ENCODE measurements at regions not wholly inside any gene's neighbourhood (a gene's known extent, or its start where the extent isn't known, plus 50 kb on each side); places are given as distances from the start of the nearest gene placed in this dataset.
"Not testable (repeated sequence)": the region's sequence is repeated elsewhere in the genome, so short reads cannot be mapped to it uniquely, and the experiment has no call there.

DNA sequence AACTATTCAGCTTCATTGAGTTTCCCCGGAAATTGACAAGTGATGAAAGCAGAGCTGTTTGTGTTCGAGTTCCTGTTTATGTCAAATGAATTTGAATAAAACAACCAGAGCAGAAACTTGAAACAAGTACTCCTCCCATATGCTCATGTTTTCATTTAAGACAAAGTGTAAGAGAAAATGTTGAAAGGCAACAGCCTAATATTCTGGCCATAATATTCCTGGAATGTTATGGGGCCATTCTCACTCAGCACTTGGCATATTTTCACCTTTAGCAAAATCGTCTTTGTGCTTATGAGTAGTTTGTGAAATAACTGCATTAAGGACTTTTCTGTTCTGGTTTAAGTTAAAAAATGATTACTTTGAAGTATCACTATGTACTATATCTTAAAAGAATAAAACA lies 276.0 kb upstream of the FAT1 start:
- no peaks in the 10 kb centered on the region for H3K27me3 ChIP-seq (replicated peaks)
- no peaks in the 10 kb centered on the region for H3K36me3 ChIP-seq
- no peak for DNase-seq (ENCODE audit: low read depth in 1 of 2, low spot score in 2 of 2)
- H3K4me1 ChIP-seq (replicated peaks), result 0 out of 2 replicates have a peak, but pooled peaks cover 4% of the 10 kb centered on the region
- no peak overlapping the region for H3K4me3 ChIP-seq
- no peak overlapping the region for H3K27ac ChIP-seq
- H3K9me3 ChIP-seq (replicated peaks), result no peaks in the 10 kb centered on the region

DNA sequence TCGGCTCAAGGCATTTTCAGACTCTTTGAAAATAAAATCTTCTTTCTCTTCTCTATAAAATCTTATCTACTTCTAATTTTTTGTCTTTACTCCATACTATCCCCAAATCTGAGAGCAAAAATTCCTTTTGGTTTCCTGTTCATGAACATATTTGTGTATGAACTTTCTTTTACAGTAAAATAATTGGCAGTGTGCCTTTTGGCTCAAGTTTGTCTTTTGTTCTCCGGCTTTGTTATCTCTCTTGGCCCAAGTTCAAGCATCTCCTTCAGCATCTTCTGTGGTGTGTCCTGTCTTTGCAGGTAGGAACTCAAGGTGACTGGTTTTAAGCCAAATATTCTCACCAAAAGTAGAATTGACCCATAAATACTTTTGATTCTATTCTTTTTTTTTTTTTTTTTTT lies 276.6 kb upstream of the FAT1 start:
- no peak overlapping the region for H3K27ac ChIP-seq
- peaks cover 4% of the 10 kb centered on the region; the same call in 1 of the 2 replicates for H3K4me1 ChIP-seq (replicated peaks)
- H3K4me3 ChIP-seq, result no peak overlapping the region
- H3K9me3 ChIP-seq (replicated peaks), result no peaks in the 10 kb centered on the region
- H3K27me3 ChIP-seq (replicated peaks), result no peaks in the 10 kb centered on the region
- H3K36me3 ChIP-seq, result no peaks in the 10 kb centered on the region
- no peak for DNase-seq (ENCODE audit: low read depth in 1 of 2, low spot score in 2 of 2)

DNA sequence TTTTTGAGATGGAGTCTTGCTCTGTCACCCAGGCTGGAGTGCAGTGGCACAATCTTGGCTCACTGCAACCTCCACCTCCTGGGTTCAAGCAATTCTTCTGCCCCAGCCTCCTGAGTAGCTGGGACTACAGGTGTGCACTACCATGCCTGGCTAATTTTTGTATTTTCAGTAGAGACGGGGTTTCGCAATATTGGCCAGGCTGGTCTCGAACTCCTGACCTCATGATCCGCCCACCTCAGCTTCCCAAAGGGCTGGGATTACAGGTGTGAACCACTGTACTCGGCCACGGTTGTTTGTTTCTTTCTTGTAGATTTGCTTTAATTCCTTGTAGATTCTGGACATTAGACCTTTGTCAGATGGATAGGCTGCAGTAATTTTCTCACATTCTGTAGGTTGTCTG lies 278.5 kb upstream of the FAT1 start:
- not testable (repeated sequence) for H3K9me3 ChIP-seq (replicated peaks); H3K27me3 ChIP-seq (replicated peaks); DNase-seq (ENCODE audit: low read depth in 1 of 2, low spot score in 2 of 2); H3K27ac ChIP-seq; H3K36me3 ChIP-seq; H3K4me3 ChIP-seq
- H3K4me1 ChIP-seq (replicated peaks), result peaks cover 16% of the 10 kb centered on the region

DNA sequence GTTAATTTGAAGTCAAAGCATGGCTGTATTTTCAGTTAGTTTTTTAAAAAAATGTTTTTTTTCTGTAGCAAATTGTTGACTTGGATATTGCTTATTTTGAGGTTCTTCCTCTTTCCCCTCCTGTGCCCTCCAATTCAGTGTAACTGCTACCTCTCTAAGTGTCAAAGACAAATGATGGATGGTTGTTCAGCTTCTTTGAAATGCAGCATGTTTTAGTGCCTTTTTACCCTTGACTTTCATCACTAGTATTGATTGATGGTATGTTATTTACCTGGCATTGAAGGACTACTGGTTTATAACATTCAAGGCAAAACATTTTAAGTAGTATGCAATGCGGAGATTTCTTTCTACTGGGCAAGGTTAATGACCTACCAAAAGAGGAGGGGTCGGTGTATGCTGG lies 281.0 kb upstream of the FAT1 start:
- Histone ChIP-seq H3K27me3 (replicated peaks) (no peaks in the 10 kb centered on the region), H3K4me3 (no peak overlapping the region), H3K4me1 (replicated peaks) (peaks cover 14% of the 10 kb centered on the region), H3K27ac (no peak overlapping the region), H3K9me3 (replicated peaks) (no peaks in the 10 kb centered on the region), H3K36me3 (no peaks in the 10 kb centered on the region)
- DNase-seq (ENCODE audit: low read depth in 1 of 2, low spot score in 2 of 2), result no peak

DNA sequence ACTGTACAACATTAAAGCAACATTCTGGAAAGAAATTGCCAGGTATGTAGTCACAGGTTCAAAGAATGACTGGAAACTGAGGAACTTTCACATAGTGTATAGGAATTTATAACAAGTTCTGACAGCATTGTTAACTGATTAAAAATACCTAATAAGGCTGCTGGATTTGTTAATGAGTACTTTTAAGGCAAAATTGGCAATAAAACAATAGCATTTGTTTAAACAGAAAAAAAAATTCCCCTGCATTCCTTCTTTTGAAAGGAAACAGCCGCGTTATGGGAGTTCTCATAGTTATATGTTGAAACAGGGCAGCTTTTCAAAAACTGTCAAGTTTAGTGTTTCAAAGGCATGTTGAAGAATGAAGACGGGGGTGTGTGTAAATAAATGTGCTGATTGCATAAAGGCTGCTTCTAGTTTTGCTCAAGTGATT lies 282.5 kb upstream of the FAT1 start:
- no peak overlapping the region for H3K4me3 ChIP-seq
- H3K27me3 ChIP-seq (replicated peaks), result no peaks in the 10 kb centered on the region
- DNase-seq (ENCODE audit: low read depth in 1 of 2, low spot score in 2 of 2), result peak in 1 of 2 experiments; percentile 56
- H3K36me3 ChIP-seq, result no peaks in the 10 kb centered on the region
- no peaks in the 10 kb centered on the region for H3K9me3 ChIP-seq (replicated peaks)
- H3K4me1 ChIP-seq (replicated peaks), result peaks cover 13% of the 10 kb centered on the region
- peak overlapping the region; percentile 3; the same call in 1 of the 2 replicates for H3K27ac ChIP-seq

DNA sequence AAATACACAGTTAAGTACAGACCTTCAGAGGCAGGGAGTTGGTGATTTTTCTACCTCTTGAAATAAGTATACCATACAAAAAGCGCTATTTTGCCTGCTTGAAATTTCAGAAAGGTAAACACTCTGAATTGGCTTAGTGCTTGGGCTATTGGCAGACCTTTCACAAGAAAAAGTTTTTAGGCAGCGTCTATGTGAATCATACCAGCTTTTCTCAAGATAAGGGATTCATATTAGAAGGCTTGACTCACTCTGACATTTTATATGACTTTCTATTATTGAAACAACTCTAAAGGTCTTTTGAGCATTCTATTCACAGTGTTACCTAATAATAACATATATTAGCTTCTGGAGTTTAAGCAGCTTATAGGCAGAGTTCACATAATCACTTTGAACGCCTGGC lies 286.4 kb upstream of the FAT1 start:
- Histone ChIP-seq H3K4me1 (replicated peaks) (peaks cover 13% of the 10 kb centered on the region), H3K36me3 (no peaks in the 10 kb centered on the region), H3K4me3 (no peak overlapping the region), H3K9me3 (replicated peaks) (no peaks in the 10 kb centered on the region), H3K27ac (no peak overlapping the region), H3K27me3 (replicated peaks) (no peaks in the 10 kb centered on the region)
- no peak for DNase-seq (ENCODE audit: low read depth in 1 of 2, low spot score in 2 of 2)

DNA sequence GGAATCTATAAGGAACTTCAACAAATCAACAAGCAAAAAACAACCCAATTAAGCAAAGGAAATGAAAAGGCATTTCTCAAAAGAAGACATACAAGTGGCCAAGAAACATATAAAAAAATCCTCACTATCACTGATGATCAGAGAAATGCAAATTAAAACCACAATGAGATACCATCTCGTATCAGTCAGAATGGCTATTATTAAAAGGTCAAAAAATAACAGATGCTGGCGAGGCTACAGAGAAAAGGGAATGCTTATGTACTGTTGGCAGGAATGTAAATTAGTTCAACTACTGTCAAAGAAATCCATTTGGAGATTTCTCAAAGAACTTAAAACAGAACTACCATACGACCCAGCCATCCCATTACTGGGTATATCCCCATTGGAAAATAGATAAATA lies 292.4 kb upstream of the FAT1 start:
- H3K27me3 ChIP-seq (replicated peaks), result no peaks in the 10 kb centered on the region
- H3K36me3 ChIP-seq, result no peaks in the 10 kb centered on the region
- no peaks in the 10 kb centered on the region for H3K4me1 ChIP-seq (replicated peaks)
- H3K9me3 ChIP-seq (replicated peaks), result no peaks in the 10 kb centered on the region
- H3K27ac ChIP-seq, result no peak overlapping the region
- H3K4me3 ChIP-seq, result no peak overlapping the region
- DNase-seq (ENCODE audit: low read depth in 1 of 2, low spot score in 2 of 2), result no peak

DNA sequence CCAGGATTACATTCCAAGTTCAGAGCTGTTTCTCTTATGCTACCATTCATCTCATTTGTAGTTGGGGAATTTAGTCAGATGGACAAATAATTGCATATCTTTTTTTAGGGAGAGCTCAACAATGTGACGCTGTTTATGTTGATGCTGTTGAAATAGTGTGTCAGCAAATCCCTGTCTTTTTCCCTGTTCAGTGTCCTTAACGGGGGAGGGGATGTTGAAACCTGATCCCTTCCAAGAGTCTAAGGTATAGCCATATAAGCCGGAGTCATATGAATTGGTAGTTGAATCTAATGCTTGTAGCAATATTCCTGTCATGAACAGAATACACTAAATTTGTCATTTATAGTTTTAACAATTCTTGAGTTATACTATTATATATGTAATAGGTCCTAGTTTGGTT lies 293.5 kb upstream of the FAT1 start:
- H3K36me3 ChIP-seq, result no peaks in the 10 kb centered on the region
- no peaks in the 10 kb centered on the region for H3K4me1 ChIP-seq (replicated peaks)
- no peak for DNase-seq (ENCODE audit: low read depth in 1 of 2, low spot score in 2 of 2)
- no peaks in the 10 kb centered on the region for H3K27me3 ChIP-seq (replicated peaks)
- H3K4me3 ChIP-seq, result no peak overlapping the region
- H3K27ac ChIP-seq, result no peak overlapping the region
- H3K9me3 ChIP-seq (replicated peaks), result no peaks in the 10 kb centered on the region

DNA sequence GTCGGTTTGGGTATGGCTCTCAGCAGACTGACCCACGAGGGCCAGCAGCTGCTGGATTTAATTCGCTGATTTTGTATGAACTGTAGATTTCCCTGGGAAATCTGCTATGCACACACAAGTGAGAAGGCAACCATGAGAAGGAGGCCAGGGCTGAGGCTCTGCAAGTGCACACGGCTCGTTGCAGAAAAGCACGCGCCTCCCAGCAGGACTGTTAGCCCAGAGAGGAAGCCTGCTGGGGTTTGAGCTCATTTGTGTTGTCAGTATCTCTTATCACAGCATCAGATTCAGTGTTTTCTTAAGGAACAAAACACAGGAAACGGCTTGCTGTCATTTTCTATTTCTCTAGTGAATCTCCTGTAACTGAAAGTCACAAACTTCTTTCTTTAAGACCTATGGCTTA lies 296.2 kb upstream of the FAT1 start:
- H3K4me1 ChIP-seq (replicated peaks), result no peaks in the 10 kb centered on the region
- no peaks in the 10 kb centered on the region for H3K9me3 ChIP-seq (replicated peaks)
- H3K4me3 ChIP-seq, result no peak overlapping the region
- no peaks in the 10 kb centered on the region for H3K36me3 ChIP-seq
- H3K27ac ChIP-seq, result no peak overlapping the region
- DNase-seq (ENCODE audit: low read depth in 1 of 2, low spot score in 2 of 2), result no peak
- H3K27me3 ChIP-seq (replicated peaks), result no peaks in the 10 kb centered on the region

DNA sequence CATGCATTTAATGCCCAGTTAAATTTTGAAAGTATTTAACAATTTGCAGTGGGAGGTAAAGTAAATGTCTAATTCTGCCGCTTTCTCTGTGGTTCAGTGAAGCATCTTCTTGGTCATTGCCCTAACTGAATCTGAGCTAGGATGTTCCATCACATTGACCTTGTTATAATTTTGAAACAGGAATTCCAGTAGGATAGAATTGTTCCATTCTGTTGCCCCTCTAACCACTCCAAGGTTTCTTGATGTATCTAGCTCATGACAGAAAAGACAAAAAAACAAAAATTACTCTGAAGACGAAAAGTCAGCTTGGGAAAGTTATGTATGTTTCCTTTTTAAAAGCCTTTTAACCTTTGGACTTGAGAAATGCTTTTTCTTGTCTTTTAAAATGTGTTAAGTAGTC lies 297.0 kb upstream of the FAT1 start:
- no peak for DNase-seq (ENCODE audit: low read depth in 1 of 2, low spot score in 2 of 2)
- no peaks in the 10 kb centered on the region for H3K9me3 ChIP-seq (replicated peaks)
- no peaks in the 10 kb centered on the region for H3K36me3 ChIP-seq
- H3K4me1 ChIP-seq (replicated peaks), result no peaks in the 10 kb centered on the region
- no peak overlapping the region for H3K4me3 ChIP-seq
- no peak overlapping the region for H3K27ac ChIP-seq
- no peaks in the 10 kb centered on the region for H3K27me3 ChIP-seq (replicated peaks)

DNA sequence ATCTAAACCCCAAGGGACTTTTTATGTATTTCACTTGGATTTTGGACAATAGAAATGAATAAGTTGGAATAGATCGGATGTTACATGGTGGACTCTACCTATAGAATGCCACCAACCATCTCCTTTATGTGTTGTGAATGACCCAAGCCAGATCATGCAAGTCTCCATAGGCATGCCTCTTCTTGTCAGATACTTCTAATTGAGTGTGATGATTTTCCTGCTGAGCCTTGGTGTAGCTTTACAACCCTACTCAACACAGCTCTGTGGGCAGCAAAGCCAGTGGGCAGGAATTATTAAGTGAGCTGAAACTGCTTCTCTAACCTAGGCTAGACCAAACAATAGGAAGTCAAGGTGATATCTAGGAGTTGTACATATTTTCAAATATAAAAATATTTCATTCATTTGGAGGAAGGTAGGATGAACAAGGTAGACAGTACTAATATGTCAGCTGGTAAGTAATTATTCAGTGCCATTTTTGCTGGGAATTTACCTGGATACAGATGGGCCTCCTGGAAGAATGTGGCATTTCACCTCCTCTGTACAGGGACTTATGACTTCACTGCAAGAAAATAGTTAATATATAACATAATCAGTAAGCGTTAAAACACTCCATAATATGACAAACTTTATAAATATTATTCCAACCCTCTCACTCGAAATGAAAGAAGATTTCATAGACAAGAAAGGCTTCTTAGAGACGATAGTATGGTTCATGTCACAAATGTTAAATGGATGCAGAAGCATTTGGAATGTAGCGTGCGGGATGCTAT lies 298.0 kb upstream of the FAT1 start:
- Histone ChIP-seq H3K4me1 (replicated peaks) (no peaks in the 10 kb centered on the region), H3K27me3 (replicated peaks) (no peaks in the 10 kb centered on the region), H3K27ac (no peak overlapping the region), H3K9me3 (replicated peaks) (no peaks in the 10 kb centered on the region), H3K4me3 (no peak overlapping the region), H3K36me3 (no peaks in the 10 kb centered on the region)
- DNase-seq (ENCODE audit: low read depth in 1 of 2, low spot score in 2 of 2), result no peak

DNA sequence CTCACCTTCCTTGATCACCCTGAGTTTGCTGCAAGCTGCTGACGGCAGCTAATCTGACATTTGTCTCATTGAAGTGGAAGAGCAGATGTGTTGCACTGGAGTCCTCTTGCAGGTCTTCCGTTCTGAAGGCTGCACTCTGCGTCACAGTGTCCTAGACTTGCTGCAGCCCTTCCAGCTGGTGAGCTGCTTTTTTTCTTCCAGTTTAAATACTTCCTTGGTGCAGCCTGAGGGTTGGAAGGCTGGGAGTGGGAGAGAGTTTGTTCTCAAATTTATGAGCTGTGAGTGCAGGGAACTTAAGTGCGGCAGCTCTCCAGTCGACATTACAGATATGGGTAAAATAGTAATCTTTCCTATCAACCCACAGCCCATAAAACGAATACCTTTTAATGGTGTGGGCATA lies 303.6 kb upstream of the FAT1 start:
- H3K27ac ChIP-seq, result no peak overlapping the region
- DNase-seq (ENCODE audit: low read depth in 1 of 2, low spot score in 2 of 2), result no peak
- H3K4me1 ChIP-seq (replicated peaks), result no peaks in the 10 kb centered on the region
- H3K9me3 ChIP-seq (replicated peaks), result no peaks in the 10 kb centered on the region
- no peaks in the 10 kb centered on the region for H3K27me3 ChIP-seq (replicated peaks)
- H3K36me3 ChIP-seq, result no peaks in the 10 kb centered on the region
- no peak overlapping the region for H3K4me3 ChIP-seq

DNA sequence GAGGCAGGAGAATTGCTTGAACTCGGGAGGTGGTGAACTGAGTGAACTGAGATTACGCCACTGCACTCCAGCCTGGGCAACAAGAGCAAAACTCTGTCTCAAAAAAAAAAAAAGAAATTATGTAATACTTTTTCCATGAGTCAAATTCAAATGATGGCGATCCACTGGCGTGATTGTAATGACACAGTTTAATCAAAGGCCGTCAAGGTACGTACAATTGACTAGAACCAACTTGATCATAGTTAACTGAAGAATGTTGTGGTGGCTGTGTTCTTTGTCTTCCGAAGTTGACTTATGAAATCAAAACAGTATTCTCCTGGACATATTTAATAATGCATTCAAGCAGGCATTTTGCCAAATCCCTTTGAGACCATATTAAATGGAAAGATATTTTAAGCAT lies 318.6 kb upstream of the FAT1 start:
- no peaks in the 10 kb centered on the region for H3K36me3 ChIP-seq
- no peaks in the 10 kb centered on the region for H3K27me3 ChIP-seq (replicated peaks)
- H3K27ac ChIP-seq, result no peak overlapping the region
- DNase-seq (ENCODE audit: low read depth in 1 of 2, low spot score in 2 of 2), result no peak
- no peaks in the 10 kb centered on the region for H3K9me3 ChIP-seq (replicated peaks)
- no peaks in the 10 kb centered on the region for H3K4me1 ChIP-seq (replicated peaks)
- no peak overlapping the region for H3K4me3 ChIP-seq

DNA sequence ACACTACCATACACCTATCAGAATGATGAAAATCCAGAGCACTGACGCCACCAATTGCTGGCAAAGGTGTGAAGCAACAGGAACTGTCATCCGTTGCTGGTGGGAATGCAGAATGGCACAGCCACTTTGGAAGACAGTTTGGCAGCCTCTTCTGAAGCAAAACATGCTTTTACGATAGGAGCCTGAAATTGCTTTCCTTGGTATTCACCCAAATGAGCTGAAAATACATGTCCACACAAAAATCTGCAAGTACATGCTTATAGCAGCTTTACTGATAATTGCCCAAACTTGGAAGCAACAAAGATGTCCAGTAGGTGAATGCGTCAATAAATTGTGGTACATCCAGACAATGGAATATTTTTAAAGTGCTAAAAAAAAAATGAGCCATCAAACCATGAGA lies 322.8 kb upstream of the FAT1 start:
- Histone ChIP-seq H3K9me3 (replicated peaks) (no peaks in the 10 kb centered on the region), H3K27me3 (replicated peaks) (no peaks in the 10 kb centered on the region), H3K4me3 (no peak overlapping the region), H3K27ac (no peak overlapping the region), H3K4me1 (replicated peaks) (no peaks in the 10 kb centered on the region), H3K36me3 (no peaks in the 10 kb centered on the region)
- DNase-seq (ENCODE audit: low read depth in 1 of 2, low spot score in 2 of 2), result no peak

DNA sequence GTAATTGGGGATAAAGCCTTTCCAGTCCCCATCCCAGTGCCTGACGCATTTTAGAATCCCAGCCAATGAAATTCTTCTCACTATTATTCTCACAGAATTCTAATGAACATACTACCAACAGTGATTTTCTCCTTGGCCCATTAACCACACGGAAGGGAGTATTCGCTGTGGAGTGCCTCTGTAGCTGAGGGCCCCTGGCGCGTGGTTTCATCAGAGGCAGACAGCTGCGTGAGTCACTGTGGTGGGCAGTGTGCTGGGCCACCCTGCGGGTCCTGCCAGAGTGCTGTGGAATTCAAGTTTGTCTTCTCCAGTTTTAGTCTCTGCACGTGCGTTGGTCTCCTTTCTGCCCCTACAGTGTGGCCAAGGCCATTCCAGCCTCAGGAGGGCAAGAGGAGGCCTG lies 335.4 kb upstream of the FAT1 start:
- no peaks in the 10 kb centered on the region for H3K27me3 ChIP-seq (replicated peaks)
- no peak overlapping the region for H3K27ac ChIP-seq
- peaks cover 12% of the 10 kb centered on the region for H3K4me1 ChIP-seq (replicated peaks)
- no peaks in the 10 kb centered on the region for H3K36me3 ChIP-seq
- no peak overlapping the region for H3K4me3 ChIP-seq
- H3K9me3 ChIP-seq (replicated peaks), result no peaks in the 10 kb centered on the region
- DNase-seq (ENCODE audit: low read depth in 1 of 2, low spot score in 2 of 2), result peak; percentile 49 to 78

Data from SJSA1 (cell line).